ENCODE measurements at regions not wholly inside any gene's neighbourhood (a gene's known extent, or its start where the extent isn't known, plus 50 kb on each side); places are given as distances from the start of the nearest gene placed in this dataset.

DNA sequence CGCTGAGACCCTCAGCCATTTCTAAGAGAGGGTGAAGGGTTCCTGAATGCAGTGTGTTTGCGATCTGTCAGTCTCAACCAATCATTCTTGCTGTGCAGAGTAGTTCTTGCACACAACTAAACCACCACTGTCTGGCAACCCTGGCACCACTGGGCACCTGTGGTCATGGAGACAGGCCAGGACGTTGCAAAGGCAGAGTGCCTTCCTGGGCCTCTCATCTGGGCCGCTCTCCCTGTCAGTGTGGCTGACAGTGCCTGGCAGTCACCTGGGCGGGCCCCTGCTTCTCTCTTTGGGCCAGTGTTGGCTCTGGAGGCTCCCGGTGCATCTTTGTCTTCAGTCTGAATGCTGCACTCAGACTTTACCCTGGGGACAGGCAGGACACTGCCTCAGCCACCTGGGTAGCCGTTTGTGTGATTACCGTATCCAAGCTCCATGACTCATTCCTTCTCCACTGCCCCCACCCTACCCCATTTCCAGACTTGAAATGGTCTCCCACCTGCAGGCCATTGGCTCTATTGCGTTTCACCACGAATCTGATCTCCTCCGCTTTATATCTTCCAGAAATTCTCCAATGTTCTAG, 104.6 kb upstream of the KLF13 start:
- Histone ChIP-seq H3K79me2 (ENCODE audit: control insufficient read depth, insufficient read depth, low read length) (no peaks in the 10 kb centered on the region), H3K27me3 (ENCODE audit: control insufficient read depth in 2 of 2, insufficient read depth in 2 of 2, low read length in 2 of 2) (peaks cover 14 to 22% of the 10 kb centered on the region in 2 experiments), H3K36me3 (ENCODE audit: control insufficient read depth in 2 of 2, extremely low read depth in 1 of 2, insufficient read depth in 2 of 2, low read length in 2 of 2) (no peaks in the 10 kb centered on the region), H3K9ac (replicated peaks; ENCODE audit: extremely low read depth, insufficient read depth, low read length) (no peak overlapping the region), H2AFZ (ENCODE audit: low read depth, low read length) (no peak overlapping the region), H4K20me1 (replicated peaks; ENCODE audit: control insufficient read depth, extremely low read depth, insufficient read depth, low read length) (no peaks in the 10 kb centered on the region), H3K4me2 (ENCODE audit: insufficient read depth, low read length) (no peak overlapping the region), H3K27ac (ENCODE audit: insufficient read depth, low read depth, low read length) (no peak overlapping the region), H3K9me1 (replicated peaks; ENCODE audit: control insufficient read depth, extremely low read depth, insufficient read depth, low read length) (no peaks in the 10 kb centered on the region), H3K4me3 (replicated peaks in 1 of 3; ENCODE audit: insufficient read depth in 1 of 3, low read depth in 1 of 3, low read length in 3 of 3) (no peak overlapping the region), H3K9me3 (replicated peaks; ENCODE audit: control insufficient read depth, insufficient read depth, low read length) (no peaks in the 10 kb centered on the region), H3K4me1 (ENCODE audit: control insufficient read depth, extremely low read depth, insufficient read depth, low read length) (peaks cover 11% of the 10 kb centered on the region)
- intact Hi-C loops (cut with micrococcal nuclease) (loop anchor here (5.0 kb wide), 1 partner anchor 60 kb away; no protein-coding TSS in a partner anchor), dilution Hi-C loops (cut with MboI; ENCODE audit: extremely low pct_ligation_motif_present, low sequenced_read_pairs) (loop anchor here (25.0 kb wide), 2 partner anchors 90 to 265 kb away; no protein-coding TSS in a partner anchor)
- no TSS peak for BruUV-seq (replicated peaks)
- DNase-seq (ENCODE audit: low read depth, low spot score) (no peak), FAIRE-seq (no peak)
- POLR2A ChIA-PET: no interaction called here
- TF ChIP-seq MYC (IDR thresholded peaks at IDR 0.05; ENCODE audit: low read depth, low read length): no peak
- TF ChIP-seq GATA2 (IDR thresholded peaks at IDR 0.05; ENCODE audit: insufficient read depth, insufficient read length, low read depth, low read length): no peak
- no peak for TF ChIP-seq POLR2AphosphoS5 (IDR thresholded peaks at IDR 0.05; ENCODE audit: insufficient read depth, low read depth, low read length)
- TF ChIP-seq, protein P1, sequence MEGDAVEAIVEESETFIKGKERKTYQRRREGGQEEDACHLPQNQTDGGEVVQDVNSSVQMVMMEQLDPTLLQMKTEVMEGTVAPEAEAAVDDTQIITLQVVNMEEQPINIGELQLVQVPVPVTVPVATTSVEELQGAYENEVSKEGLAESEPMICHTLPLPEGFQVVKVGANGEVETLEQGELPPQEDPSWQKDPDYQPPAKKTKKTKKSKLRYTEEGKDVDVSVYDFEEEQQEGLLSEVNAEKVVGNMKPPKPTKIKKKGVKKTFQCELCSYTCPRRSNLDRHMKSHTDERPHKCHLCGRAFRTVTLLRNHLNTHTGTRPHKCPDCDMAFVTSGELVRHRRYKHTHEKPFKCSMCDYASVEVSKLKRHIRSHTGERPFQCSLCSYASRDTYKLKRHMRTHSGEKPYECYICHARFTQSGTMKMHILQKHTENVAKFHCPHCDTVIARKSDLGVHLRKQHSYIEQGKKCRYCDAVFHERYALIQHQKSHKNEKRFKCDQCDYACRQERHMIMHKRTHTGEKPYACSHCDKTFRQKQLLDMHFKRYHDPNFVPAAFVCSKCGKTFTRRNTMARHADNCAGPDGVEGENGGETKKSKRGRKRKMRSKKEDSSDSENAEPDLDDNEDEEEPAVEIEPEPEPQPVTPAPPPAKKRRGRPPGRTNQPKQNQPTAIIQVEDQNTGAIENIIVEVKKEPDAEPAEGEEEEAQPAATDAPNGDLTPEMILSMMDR (IDR thresholded peaks at IDR 0.05; ENCODE audit: extremely low read depth in 1 of 2, insufficient read depth in 1 of 2, low read depth in 1 of 2, low read length in 2 of 2): no peak
- no peak for TF ChIP-seq FOS (IDR thresholded peaks at IDR 0.05; ENCODE audit: borderline replicate concordance, insufficient read depth, low read length)
- no peak for TF ChIP-seq POLR2A (IDR thresholded peaks at IDR 0.05; ENCODE audit: low read depth, low read length)
- TF ChIP-seq, protein P2, sequence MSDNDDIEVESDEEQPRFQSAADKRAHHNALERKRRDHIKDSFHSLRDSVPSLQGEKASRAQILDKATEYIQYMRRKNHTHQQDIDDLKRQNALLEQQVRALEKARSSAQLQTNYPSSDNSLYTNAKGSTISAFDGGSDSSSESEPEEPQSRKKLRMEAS (IDR thresholded peaks at IDR 0.05; ENCODE audit: insufficient read depth, insufficient read length): no peak
- no peak for TF ChIP-seq EZH2 (IDR thresholded peaks at IDR 0.05; ENCODE audit: borderline replicate concordance, low read depth, low read length, severe bottlenecking)
- TF ChIP-seq JUN (IDR thresholded peaks at IDR 0.05; ENCODE audit: borderline replicate concordance, insufficient read depth, insufficient read length, low read depth): no peak
- CTCF ChIA-PET: interaction anchor here (0.8 to 1.0 kb wide), 2 partner anchors 266 to 284 kb away, joined by 3 read pairs; no protein-coding TSS in a partner anchor
